B cell (primary cell): ENCODE measurements at regions not wholly inside any gene's neighbourhood (a gene's known extent, or its start where the extent isn't known, plus 50 kb on each side); places are given as distances from the start of the nearest gene placed in this dataset.

Experiments used
- CTCF ChIP-seq: fragments of 200-600 bp; IDR thresholded peaks from one replicate; pipeline ENCODE4 v1.8.0; 2022; ENCODE audit warnings: antibody characterized with exemption, mild to moderate bottlenecking
- EZH2 ChIP-seq: IDR thresholded peaks from 2 replicates; pipeline ENCODE4 v1.6.1; 2012; ENCODE audit warnings: borderline replicate concordance, low read depth, mild to moderate bottlenecking, moderate library complexity, low read length; ENCODE audit not compliant: insufficient read depth, poor library complexity, severe bottlenecking

DNA sequence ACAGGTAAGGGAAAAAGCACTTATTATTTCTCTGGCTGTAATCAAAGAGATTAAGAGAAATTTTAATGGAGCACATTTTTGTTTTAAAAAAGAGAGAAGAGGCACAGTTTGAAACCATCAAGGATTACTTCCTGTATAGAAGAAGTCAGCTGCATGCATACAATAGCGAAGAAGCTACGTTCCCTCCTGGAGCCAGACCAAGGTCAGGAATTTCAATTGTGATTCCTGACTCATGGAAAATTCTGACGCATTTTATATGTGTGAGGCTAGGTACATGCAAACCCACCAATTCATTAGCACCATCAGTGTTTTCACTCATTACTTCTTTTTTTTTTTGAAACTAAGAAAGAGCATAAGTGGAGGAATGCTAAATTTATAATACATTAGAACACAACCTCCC lies 232.7 kb upstream of the SGK1 start:
- TF ChIP-seq CTCF (no peak), EZH2 (no peak)
